Body of pancreas (tissue), 4 donors: ENCODE measurements at regions not wholly inside any gene's neighbourhood (a gene's known extent, or its start where the extent isn't known, plus 50 kb on each side); places are given as distances from the start of the nearest gene placed in this dataset.

Source experiments
- ATAC-seq: fragments of 150-250 bp; one replicate; pipeline ENCODE4 v1.9.1; 2016
- DNase-seq, 4 donors: peaks; one replicate each; pipeline ENCODE4 v3.0.0-alpha.2; 2019
- H3K27ac ChIP-seq, 4 donors: fragments of 200-600 bp; sonication (generic); 1 replicate in 3 of 4; 2 replicates in 1 of 4; pipeline versions ENCODE4 v1.5.1 to v1.6.1; 2016 to 2019; ENCODE audit warnings: mild to moderate bottlenecking in 1 of 4, mixed read lengths in 1 of 4, moderate library complexity in 1 of 4
- H3K27me3 ChIP-seq, 2 donors: fragments of 200-600 bp; sonication (generic); one replicate each; pipeline ENCODE4 v1.6.0; 2016; ENCODE audit warnings: mild to moderate bottlenecking in 1 of 2
- H3K36me3 ChIP-seq, 2 donors: fragments of 200-600 bp; sonication (generic); replicated peaks in 1 of 2; 2 replicates each; pipeline ENCODE4 v1.5.1; 2016; ENCODE audit warnings: low read depth in 2 of 2; ENCODE audit not compliant: insufficient read depth in 1 of 2
- H3K4me1 ChIP-seq: fragments of 200-600 bp; sonication (generic); one replicate; pipeline ENCODE4 v1.6.0; 2016
- H3K4me3 ChIP-seq, 2 donors: fragments of 200-600 bp; sonication (generic); 1 replicate in 1 of 2; 2 replicates in 1 of 2; pipeline ENCODE4 v1.5.1; 2016 to 2019
- H3K9me3 ChIP-seq, 3 donors: fragments of 200-600 bp; sonication (generic); 1 replicate in 2 of 3; 2 replicates in 1 of 3; pipeline ENCODE4 v1.5.1; 2016
- POLR2A ChIP-seq, 3 donors: fragments of 450-650 bp; IDR thresholded peaks; one replicate each; pipeline ENCODE4 v1.6.1; 2016; ENCODE audit warnings: antibody characterized with exemption in 3 of 3, mild to moderate bottlenecking in 2 of 3
- WGBS, 2 donors: methylation state at CpG; one replicate each; pipeline ENCODE4 v1.1.5; 2017; 5-methylcytosine and 5-hydroxymethylcytosine counted together
- intact Hi-C: fragments of 100-400 bp; cut with DNase I; formaldehyde crosslinking; loops from one replicate; pipeline ENCODE4 v1.15.1; 2023
- TF ChIP-seq, protein P1 (sequence below), 7 experiments: fragments of 450-650 bp in 4 of 7; fragments of 200-600 bp in 3 of 7; sonication (generic) in 3 of 7; IDR thresholded peaks; one replicate each; pipeline ENCODE4 v1.5.1; 2016 to 2019; ENCODE audit warnings: antibody characterized with exemption in 7 of 7

DNA sequence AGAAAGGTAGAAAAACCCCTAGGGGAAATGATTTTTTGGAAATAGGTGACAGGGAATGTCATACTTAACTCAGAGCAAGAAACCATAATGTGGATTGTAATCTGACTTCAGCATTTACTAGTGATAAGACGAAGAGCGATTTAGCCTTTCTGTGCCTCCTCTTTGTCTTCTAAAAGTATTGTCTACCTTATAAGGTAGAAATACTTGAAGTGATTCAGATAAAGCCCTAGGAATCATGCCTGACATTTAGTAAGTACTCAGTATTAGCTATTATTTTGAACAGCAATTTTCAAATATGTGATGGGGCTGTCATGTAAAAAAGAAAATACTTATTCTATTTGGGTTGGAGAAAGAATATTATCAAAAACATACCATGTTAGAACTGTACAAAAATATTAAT is 525.9 kb upstream of the EYS start:
- Histone ChIP-seq H3K4me3 (no peak overlapping the region), H3K36me3 (no peaks in the 10 kb centered on the region), H3K9me3 (no peaks in the 10 kb centered on the region), H3K4me1 (no peaks in the 10 kb centered on the region), H3K27me3 (no peaks in the 10 kb centered on the region), H3K27ac (no peak overlapping the region)
- TF ChIP-seq, protein P1, sequence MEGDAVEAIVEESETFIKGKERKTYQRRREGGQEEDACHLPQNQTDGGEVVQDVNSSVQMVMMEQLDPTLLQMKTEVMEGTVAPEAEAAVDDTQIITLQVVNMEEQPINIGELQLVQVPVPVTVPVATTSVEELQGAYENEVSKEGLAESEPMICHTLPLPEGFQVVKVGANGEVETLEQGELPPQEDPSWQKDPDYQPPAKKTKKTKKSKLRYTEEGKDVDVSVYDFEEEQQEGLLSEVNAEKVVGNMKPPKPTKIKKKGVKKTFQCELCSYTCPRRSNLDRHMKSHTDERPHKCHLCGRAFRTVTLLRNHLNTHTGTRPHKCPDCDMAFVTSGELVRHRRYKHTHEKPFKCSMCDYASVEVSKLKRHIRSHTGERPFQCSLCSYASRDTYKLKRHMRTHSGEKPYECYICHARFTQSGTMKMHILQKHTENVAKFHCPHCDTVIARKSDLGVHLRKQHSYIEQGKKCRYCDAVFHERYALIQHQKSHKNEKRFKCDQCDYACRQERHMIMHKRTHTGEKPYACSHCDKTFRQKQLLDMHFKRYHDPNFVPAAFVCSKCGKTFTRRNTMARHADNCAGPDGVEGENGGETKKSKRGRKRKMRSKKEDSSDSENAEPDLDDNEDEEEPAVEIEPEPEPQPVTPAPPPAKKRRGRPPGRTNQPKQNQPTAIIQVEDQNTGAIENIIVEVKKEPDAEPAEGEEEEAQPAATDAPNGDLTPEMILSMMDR (IDR thresholded peaks at IDR 0.05), result no peak
- TF ChIP-seq POLR2A (IDR thresholded peaks at IDR 0.05), result no peak
- 37 to 43% methylated on average over 2 of the region's 2 CpGs for WGBS, 2 donors
- no peak for DNase-seq
- intact Hi-C loops, result no loop called here
- no peak for ATAC-seq

DNA sequence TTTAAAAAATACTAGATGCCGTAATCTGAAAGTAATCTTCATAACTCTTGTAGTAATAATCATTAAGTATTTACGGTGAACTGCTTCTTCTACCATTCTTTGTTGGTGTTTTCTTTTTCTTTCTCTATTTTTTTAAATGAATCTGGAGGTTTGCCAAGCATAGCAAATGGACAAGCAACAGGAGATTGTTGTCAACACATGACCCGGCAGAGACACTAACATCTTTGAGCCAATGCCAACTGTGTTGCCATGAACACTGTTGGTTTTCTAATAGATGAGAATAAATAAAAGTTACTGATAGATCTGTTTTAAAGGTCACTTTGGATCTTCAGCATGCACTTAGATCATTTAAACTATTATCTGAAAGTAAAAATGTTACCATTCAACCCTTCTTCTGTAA is 523.6 kb upstream of the EYS start:
- intact Hi-C loops, result no loop called here
- no peak for TF ChIP-seq POLR2A (IDR thresholded peaks at IDR 0.05)
- TF ChIP-seq, protein P1 (IDR thresholded peaks at IDR 0.05), result no peak
- Histone ChIP-seq H3K27me3 (no peaks in the 10 kb centered on the region), H3K4me3 (no peak overlapping the region), H3K27ac (no peak overlapping the region), H3K36me3 (no peaks in the 10 kb centered on the region), H3K9me3 (no peaks in the 10 kb centered on the region), H3K4me1 (no peaks in the 10 kb centered on the region)
- DNase-seq (no peak), ATAC-seq (no peak)
- WGBS, 2 donors, result 58 to 60% methylated on average over 3 of the region's 3 CpGs

DNA sequence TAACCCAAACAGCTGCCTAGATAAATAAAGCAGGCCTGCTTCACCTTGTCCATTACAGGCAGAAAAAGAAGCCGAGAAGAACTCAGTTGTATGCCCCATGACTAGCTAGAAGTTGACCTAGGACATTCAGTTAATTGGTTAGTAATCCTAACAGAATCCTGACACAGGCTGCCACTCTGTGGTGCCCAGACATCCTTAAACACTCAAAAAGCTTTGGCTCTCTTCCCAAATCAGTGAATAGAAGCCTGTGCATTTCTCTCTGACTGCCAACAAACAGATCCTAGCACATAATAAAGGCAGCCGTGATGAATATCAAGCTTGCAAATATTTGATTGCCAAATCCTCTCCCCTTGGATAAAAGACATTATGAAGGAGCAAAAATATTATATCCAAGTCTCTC is 519.1 kb upstream of the EYS start:
- intact Hi-C loops, result no loop called here
- no peak for ATAC-seq
- Histone ChIP-seq H3K27me3 (no peaks in the 10 kb centered on the region), H3K27ac (no peak overlapping the region), H3K4me1 (no peaks in the 10 kb centered on the region), H3K9me3 (no peaks in the 10 kb centered on the region), H3K4me3 (no peak overlapping the region), H3K36me3 (no peaks in the 10 kb centered on the region)
- TF ChIP-seq POLR2A (IDR thresholded peaks at IDR 0.05), result no peak
- TF ChIP-seq, protein P1 (IDR thresholded peaks at IDR 0.05), result no peak
- WGBS, 2 donors, result 30 to 36% methylated on average over 2 of the region's 2 CpGs
- DNase-seq, result no peak

DNA sequence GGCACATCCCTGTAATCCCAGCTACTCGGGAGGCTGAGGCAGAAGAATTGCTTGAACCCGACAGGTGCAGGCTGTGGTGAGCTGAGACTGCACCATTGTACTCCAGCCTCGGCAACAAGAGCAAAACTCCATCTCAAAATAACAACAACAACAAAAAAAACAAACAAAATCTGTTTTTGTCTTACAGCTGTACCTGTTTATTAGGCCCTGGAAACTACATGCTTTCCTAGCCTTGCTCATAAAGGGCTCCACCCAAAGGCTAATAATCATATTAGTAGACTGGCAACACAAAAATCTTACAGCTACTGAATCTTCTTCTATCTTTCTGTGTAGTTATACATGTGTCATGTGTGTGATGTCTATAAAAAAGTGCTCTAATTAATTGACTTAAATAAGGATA is 503.9 kb upstream of the EYS start:
- Histone ChIP-seq H3K9me3 (peaks cover 0 to 5% (median 0%) of the 10 kb centered on the region in 3 donors), H3K36me3 (no peaks in the 10 kb centered on the region), H3K4me1 (no peaks in the 10 kb centered on the region), H3K27ac (no peak overlapping the region), H3K4me3 (no peak overlapping the region), H3K27me3 (no peaks in the 10 kb centered on the region)
- DNase-seq, result no peak
- TF ChIP-seq POLR2A (IDR thresholded peaks at IDR 0.05), result no peak
- TF ChIP-seq, protein P1 (IDR thresholded peaks at IDR 0.05), result no peak
- intact Hi-C loops, result no loop called here
- 30 to 50% methylated on average over 3 of the region's 3 CpGs for WGBS, 2 donors
- ATAC-seq, result no peak

DNA sequence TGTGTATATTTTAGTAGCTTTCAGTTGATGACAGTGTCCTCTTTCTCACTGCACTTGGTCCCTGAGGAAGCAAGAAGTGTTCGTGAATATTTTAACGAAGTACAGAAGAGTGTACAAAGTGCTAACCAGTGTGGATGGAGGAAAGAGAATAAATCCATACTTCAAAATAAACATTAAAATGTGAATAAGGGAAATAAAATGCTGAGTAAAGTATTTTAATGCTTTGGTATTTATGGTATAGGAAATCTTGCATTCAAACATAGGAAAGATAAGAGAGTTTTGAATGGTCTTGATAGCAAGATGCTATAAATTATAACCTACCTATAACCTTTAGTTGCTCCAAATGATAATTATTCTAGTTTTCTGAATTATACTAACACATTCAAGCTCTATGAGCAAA is 493.4 kb upstream of the EYS start:
- no peak for TF ChIP-seq POLR2A (IDR thresholded peaks at IDR 0.05)
- TF ChIP-seq, protein P1 (IDR thresholded peaks at IDR 0.05), result no peak
- no peak for ATAC-seq
- Histone ChIP-seq H3K9me3 (no peaks in the 10 kb centered on the region), H3K27ac (no peak overlapping the region), H3K4me3 (no peak overlapping the region), H3K4me1 (no peaks in the 10 kb centered on the region), H3K27me3 (no peaks in the 10 kb centered on the region), H3K36me3 (no peaks in the 10 kb centered on the region)
- intact Hi-C loops, result no loop called here
- DNase-seq, result no peak
- 69 to 83% methylated on average over 2 of the region's 2 CpGs for WGBS, 2 donors
